ENCODE measurements at regions not wholly inside any gene's neighbourhood (a gene's known extent, or its start where the extent isn't known, plus 50 kb on each side); places are given as distances from the start of the nearest gene placed in this dataset.

DNA sequence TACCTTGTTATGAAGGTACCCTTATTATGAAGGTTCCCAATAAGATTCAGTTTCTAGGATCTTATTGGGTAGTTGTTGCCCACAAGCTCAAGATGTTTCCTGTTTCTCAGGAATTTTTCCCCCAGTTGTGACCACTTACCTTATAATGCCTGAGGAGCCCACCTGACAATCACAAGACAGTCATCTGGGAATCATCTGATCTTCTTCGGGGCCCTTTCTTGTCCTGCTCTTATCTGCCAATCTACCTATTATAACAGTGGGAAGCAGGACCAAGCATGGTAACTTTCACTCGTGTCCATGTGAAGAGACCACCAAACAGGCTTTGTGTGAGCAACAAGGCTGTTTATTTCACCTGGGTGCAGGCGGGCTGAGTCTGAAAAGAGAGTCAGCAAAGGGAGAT lies 825.5 kb downstream of the BCL11B start:
- Histone ChIP-seq H3F3A (replicated peaks; ENCODE audit: insufficient read depth) (no peaks in the 10 kb centered on the region), H3K4me2 (no peak overlapping the region), H3K79me2 (ENCODE audit: insufficient read depth) (no peaks in the 10 kb centered on the region), H3K27ac (ENCODE audit: low read depth in 2 of 2, low read length in 1 of 2) (no peak overlapping the region), H3K9ac (no peak overlapping the region), H3K9me2 (no peaks in the 10 kb centered on the region), H3K27me3 (ENCODE audit: insufficient read depth) (no peaks in the 10 kb centered on the region), H3K4me1 (ENCODE audit: control insufficient read depth in 1 of 2, insufficient read depth in 2 of 2, low read depth in 1 of 2, low read length in 1 of 2) (no peaks in the 10 kb centered on the region), H3K4me3 (ENCODE audit: low read depth in 2 of 2, low read length in 1 of 2) (no peak overlapping the region), H3K9me3 (no peaks in the 10 kb centered on the region), H2AFZ (ENCODE audit: low read depth) (no peak overlapping the region), H3K36me3 (replicated peaks in 1 of 2; ENCODE audit: control insufficient read depth in 1 of 2, insufficient read depth in 2 of 2, low read length in 1 of 2) (no peaks in the 10 kb centered on the region), H4K20me1 (ENCODE audit: insufficient read depth) (no peaks in the 10 kb centered on the region)
- TF ChIP-seq NFIC (IDR thresholded peaks at IDR 0.05; ENCODE audit: borderline replicate concordance) (no peak), YY1 (IDR thresholded peaks at IDR 0.05; ENCODE audit: low read depth) (no peak), FOXJ3 (CRISPR knock-in tag; IDR thresholded peaks at IDR 0.05) (no peak), RFX5 (IDR thresholded peaks at IDR 0.05; ENCODE audit: low read length) (no peak), RXRA (IDR thresholded peaks at IDR 0.05; ENCODE audit: borderline replicate concordance, low read depth) (no peak), SIN3A (IDR thresholded peaks at IDR 0.05; ENCODE audit: borderline replicate concordance, low read depth, low read length) (no peak), CHD2 (IDR thresholded peaks at IDR 0.05; ENCODE audit: low read length, partially characterized antibody) (no peak), JUND (IDR thresholded peaks at IDR 0.05) (no peak), RAD21 (IDR thresholded peaks at IDR 0.05; ENCODE audit: low read length) (no peak), GABPA (IDR thresholded peaks at IDR 0.05; ENCODE audit: low read depth) (no peak), FOXM1 (IDR thresholded peaks at IDR 0.05; ENCODE audit: low read depth) (no peak), EZH2phosphoT487 (IDR thresholded peaks at IDR 0.05; ENCODE audit: borderline replicate concordance, low read depth) (no peak)
- TF ChIP-seq, protein P1, sequence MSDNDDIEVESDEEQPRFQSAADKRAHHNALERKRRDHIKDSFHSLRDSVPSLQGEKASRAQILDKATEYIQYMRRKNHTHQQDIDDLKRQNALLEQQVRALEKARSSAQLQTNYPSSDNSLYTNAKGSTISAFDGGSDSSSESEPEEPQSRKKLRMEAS (IDR thresholded peaks at IDR 0.05; ENCODE audit: low read depth), result no peak
- TF ChIP-seq, protein P2, sequence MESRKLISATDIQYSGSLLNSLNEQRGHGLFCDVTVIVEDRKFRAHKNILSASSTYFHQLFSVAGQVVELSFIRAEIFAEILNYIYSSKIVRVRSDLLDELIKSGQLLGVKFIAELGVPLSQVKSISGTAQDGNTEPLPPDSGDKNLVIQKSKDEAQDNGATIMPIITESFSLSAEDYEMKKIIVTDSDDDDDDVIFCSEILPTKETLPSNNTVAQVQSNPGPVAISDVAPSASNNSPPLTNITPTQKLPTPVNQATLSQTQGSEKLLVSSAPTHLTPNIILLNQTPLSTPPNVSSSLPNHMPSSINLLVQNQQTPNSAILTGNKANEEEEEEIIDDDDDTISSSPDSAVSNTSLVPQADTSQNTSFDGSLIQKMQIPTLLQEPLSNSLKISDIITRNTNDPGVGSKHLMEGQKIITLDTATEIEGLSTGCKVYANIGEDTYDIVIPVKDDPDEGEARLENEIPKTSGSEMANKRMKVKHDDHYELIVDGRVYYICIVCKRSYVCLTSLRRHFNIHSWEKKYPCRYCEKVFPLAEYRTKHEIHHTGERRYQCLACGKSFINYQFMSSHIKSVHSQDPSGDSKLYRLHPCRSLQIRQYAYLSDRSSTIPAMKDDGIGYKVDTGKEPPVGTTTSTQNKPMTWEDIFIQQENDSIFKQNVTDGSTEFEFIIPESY (IDR thresholded peaks at IDR 0.05; ENCODE audit: borderline replicate concordance, low read depth), result no peak
- TF ChIP-seq, protein P3, sequence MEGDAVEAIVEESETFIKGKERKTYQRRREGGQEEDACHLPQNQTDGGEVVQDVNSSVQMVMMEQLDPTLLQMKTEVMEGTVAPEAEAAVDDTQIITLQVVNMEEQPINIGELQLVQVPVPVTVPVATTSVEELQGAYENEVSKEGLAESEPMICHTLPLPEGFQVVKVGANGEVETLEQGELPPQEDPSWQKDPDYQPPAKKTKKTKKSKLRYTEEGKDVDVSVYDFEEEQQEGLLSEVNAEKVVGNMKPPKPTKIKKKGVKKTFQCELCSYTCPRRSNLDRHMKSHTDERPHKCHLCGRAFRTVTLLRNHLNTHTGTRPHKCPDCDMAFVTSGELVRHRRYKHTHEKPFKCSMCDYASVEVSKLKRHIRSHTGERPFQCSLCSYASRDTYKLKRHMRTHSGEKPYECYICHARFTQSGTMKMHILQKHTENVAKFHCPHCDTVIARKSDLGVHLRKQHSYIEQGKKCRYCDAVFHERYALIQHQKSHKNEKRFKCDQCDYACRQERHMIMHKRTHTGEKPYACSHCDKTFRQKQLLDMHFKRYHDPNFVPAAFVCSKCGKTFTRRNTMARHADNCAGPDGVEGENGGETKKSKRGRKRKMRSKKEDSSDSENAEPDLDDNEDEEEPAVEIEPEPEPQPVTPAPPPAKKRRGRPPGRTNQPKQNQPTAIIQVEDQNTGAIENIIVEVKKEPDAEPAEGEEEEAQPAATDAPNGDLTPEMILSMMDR (IDR thresholded peaks at IDR 0.05), result no peak
- TF ChIP-seq, protein P4, sequence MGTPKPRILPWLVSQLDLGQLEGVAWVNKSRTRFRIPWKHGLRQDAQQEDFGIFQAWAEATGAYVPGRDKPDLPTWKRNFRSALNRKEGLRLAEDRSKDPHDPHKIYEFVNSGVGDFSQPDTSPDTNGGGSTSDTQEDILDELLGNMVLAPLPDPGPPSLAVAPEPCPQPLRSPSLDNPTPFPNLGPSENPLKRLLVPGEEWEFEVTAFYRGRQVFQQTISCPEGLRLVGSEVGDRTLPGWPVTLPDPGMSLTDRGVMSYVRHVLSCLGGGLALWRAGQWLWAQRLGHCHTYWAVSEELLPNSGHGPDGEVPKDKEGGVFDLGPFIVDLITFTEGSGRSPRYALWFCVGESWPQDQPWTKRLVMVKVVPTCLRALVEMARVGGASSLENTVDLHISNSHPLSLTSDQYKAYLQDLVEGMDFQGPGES (IDR thresholded peaks at IDR 0.05; ENCODE audit: low read depth, low read length), result no peak
- TF ChIP-seq, protein P5, sequence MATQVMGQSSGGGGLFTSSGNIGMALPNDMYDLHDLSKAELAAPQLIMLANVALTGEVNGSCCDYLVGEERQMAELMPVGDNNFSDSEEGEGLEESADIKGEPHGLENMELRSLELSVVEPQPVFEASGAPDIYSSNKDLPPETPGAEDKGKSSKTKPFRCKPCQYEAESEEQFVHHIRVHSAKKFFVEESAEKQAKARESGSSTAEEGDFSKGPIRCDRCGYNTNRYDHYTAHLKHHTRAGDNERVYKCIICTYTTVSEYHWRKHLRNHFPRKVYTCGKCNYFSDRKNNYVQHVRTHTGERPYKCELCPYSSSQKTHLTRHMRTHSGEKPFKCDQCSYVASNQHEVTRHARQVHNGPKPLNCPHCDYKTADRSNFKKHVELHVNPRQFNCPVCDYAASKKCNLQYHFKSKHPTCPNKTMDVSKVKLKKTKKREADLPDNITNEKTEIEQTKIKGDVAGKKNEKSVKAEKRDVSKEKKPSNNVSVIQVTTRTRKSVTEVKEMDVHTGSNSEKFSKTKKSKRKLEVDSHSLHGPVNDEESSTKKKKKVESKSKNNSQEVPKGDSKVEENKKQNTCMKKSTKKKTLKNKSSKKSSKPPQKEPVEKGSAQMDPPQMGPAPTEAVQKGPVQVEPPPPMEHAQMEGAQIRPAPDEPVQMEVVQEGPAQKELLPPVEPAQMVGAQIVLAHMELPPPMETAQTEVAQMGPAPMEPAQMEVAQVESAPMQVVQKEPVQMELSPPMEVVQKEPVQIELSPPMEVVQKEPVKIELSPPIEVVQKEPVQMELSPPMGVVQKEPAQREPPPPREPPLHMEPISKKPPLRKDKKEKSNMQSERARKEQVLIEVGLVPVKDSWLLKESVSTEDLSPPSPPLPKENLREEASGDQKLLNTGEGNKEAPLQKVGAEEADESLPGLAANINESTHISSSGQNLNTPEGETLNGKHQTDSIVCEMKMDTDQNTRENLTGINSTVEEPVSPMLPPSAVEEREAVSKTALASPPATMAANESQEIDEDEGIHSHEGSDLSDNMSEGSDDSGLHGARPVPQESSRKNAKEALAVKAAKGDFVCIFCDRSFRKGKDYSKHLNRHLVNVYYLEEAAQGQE (IDR thresholded peaks at IDR 0.05; ENCODE audit: low read depth, low read length), result no peak
- ChIA-PET POLR2A (no interaction called here), CTCF (no interaction called here)
- DNase-seq, result no peak
- 0% methylated on average over 3 of the region's 3 CpGs for WGBS (ENCODE audit: low lambda C conversion rate)

Data from SK-N-SH (cell line).